ENCODE measurements at regions not wholly inside any gene's neighbourhood (a gene's known extent, or its start where the extent isn't known, plus 50 kb on each side); places are given as distances from the start of the nearest gene placed in this dataset.

DNA sequence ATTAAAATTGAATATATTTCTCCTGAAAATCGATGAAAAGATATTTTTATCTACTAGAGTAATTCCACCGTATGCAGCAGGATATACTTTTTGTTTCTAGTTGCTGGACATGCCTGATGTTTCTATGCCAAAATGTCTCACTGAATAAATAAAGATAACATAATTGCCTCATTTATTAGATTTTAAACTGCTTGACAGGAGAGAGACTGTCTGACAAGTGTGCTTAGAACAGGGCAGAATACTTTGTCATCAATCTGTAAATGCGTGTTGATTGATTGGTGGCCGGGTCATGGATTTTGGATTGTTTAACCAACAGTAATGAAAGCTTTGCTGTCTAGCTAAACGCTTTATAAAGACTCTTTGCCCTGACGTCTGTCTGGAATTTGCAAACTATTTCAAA is 339.0 kb downstream of the CHRM3 start:
- H3K18ac ChIP-seq (ENCODE audit: extremely low read depth, low read length), result no peak overlapping the region
- H3K23ac ChIP-seq (ENCODE audit: insufficient read length), result no peak overlapping the region
- no peaks in the 10 kb centered on the region for H3K79me2 ChIP-seq (ENCODE audit: control insufficient read depth in 1 of 2, insufficient read depth in 2 of 2, low read length in 2 of 2)
- H2BK12ac ChIP-seq (ENCODE audit: low read depth, low read length), result no peak overlapping the region
- DNase-seq (ENCODE audit: low read depth in 1 of 2, low spot score in 2 of 2), result no peak
- H2BK5ac ChIP-seq (ENCODE audit: low read depth, low read length), result no peak overlapping the region
- no peak overlapping the region for H3K56ac ChIP-seq (replicated peaks; ENCODE audit: insufficient read length, low read depth, low read length)
- no peak overlapping the region for H2BK120ac ChIP-seq (replicated peaks; ENCODE audit: low read depth, low read length)
- H3K79me1 ChIP-seq (ENCODE audit: low read depth, low read length), result no peaks in the 10 kb centered on the region
- H3K4ac ChIP-seq (replicated peaks; ENCODE audit: insufficient read length, low read depth, low read length), result no peak overlapping the region
- H4K91ac ChIP-seq (replicated peaks; ENCODE audit: insufficient read length, low read length), result no peak overlapping the region
- no peak overlapping the region for H3K4me3 ChIP-seq (ENCODE audit: extremely low read depth in 1 of 4, insufficient read depth in 2 of 4, low read depth in 3 of 4, low read length in 4 of 4)
- no peak overlapping the region for H2AK5ac ChIP-seq (ENCODE audit: low read depth, low read length)
- H3K36me3 ChIP-seq (ENCODE audit: control insufficient read depth in 2 of 4, insufficient read depth in 4 of 4, low read length in 3 of 4), result no peaks in the 10 kb centered on the region
- H3K4me1 ChIP-seq (replicated peaks in 1 of 4; ENCODE audit: control insufficient read depth in 3 of 4, insufficient read depth in 4 of 4, low read length in 3 of 4), result no peaks in the 10 kb centered on the region
- WGBS, 2 experiments (ENCODE audit: extremely low coverage in 1 of 2, insufficient coverage in 1 of 2, insufficient read length in 1 of 2, insufficient replicate concordance in 2 of 2, low coverage in 1 of 2, low lambda C conversion rate in 2 of 2, missing lambda C conversion rate in 1 of 2), result 87% methylated on average over 6 of the region's 6 CpGs; no CpG with 5 or more reads in 1 of the 2 experiments
- POLR2A ChIA-PET (ENCODE audit: partially characterized antibody), result no interaction called here
- no peak for FAIRE-seq
- H3K9me3 ChIP-seq (ENCODE audit: insufficient read depth in 2 of 2, low read depth in 1 of 2, low read length in 1 of 2), result no peaks in the 10 kb centered on the region
- H2BK20ac ChIP-seq (ENCODE audit: low read length), result no peak overlapping the region
- H3K4me2 ChIP-seq (ENCODE audit: insufficient read depth in 1 of 2, low read depth in 2 of 2, low read length in 2 of 2), result no peak overlapping the region
- no peaks in the 10 kb centered on the region for H3K27me3 ChIP-seq (replicated peaks in 1 of 4; ENCODE audit: control insufficient read depth in 3 of 4, extremely low read depth in 1 of 4, insufficient read depth in 3 of 4, low read length in 3 of 4)
- CTCF ChIA-PET (ENCODE audit: partially characterized antibody), result interaction anchor here (0.9 to 2.0 kb wide), 3 partner anchors 13 to 62 kb away, joined by 3 to 6 read pairs (median 3); no protein-coding TSS in a partner anchor
- no peak overlapping the region for H4K5ac ChIP-seq (ENCODE audit: insufficient read length, low read depth, low read length)
- no peak overlapping the region for H3K27ac ChIP-seq (ENCODE audit: low read depth, low read length)
- H3K14ac ChIP-seq (ENCODE audit: insufficient read length), result no peak overlapping the region
- no peak overlapping the region for H2BK15ac ChIP-seq (ENCODE audit: low read length)
- no peak overlapping the region for H3K9ac ChIP-seq (replicated peaks in 1 of 4; ENCODE audit: extremely low read depth in 1 of 4, low read depth in 3 of 4, low read length in 3 of 4)
- no peaks in the 10 kb centered on the region for H3K23me2 ChIP-seq (ENCODE audit: low read depth, low read length)
- H4K8ac ChIP-seq (ENCODE audit: extremely low read depth, insufficient read depth, low read length), result no peak overlapping the region
- no peak overlapping the region for H2AFZ ChIP-seq (ENCODE audit: low read length)
- H4K20me1 ChIP-seq (replicated peaks in 1 of 2; ENCODE audit: control insufficient read depth in 1 of 2, insufficient read depth in 2 of 2, low read length in 2 of 2), result no peaks in the 10 kb centered on the region
- TF ChIP-seq, protein P1, sequence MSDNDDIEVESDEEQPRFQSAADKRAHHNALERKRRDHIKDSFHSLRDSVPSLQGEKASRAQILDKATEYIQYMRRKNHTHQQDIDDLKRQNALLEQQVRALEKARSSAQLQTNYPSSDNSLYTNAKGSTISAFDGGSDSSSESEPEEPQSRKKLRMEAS (IDR thresholded peaks at IDR 0.05), result no peak
- TF ChIP-seq, protein P2, sequence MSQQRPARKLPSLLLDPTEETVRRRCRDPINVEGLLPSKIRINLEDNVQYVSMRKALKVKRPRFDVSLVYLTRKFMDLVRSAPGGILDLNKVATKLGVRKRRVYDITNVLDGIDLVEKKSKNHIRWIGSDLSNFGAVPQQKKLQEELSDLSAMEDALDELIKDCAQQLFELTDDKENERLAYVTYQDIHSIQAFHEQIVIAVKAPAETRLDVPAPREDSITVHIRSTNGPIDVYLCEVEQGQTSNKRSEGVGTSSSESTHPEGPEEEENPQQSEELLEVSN (IDR thresholded peaks at IDR 0.05), result no peak
- TF ChIP-seq EGR1 (IDR thresholded peaks at IDR 0.05; ENCODE audit: borderline replicate concordance, low read depth, low read length) (no peak), KDM4A (IDR thresholded peaks at IDR 0.05; ENCODE audit: low read depth, low read length, severe bottlenecking) (no peak), ASH2L (IDR thresholded peaks at IDR 0.05; ENCODE audit: low read length) (no peak), TBP (IDR thresholded peaks at IDR 0.05; ENCODE audit: low read depth, low read length) (no peak), TEAD4 (IDR thresholded peaks at IDR 0.05; ENCODE audit: low read depth, low read length) (no peak), HDAC2 (IDR thresholded peaks at IDR 0.05; ENCODE audit: borderline replicate concordance in 1 of 2, low read depth in 2 of 2, low read length in 2 of 2) (no peak), SIN3A (conservative IDR thresholded peaks at IDR 0.05 in 1 of 2, IDR thresholded peaks at IDR 0.05 in 1 of 2; ENCODE audit: low read depth in 1 of 2, low read length in 2 of 2) (no peak), KDM5A (IDR thresholded peaks at IDR 0.05; ENCODE audit: low read length) (no peak), CTBP2 (IDR thresholded peaks at IDR 0.05; ENCODE audit: borderline replicate concordance, insufficient read depth, insufficient read length, low read length) (no peak), BCL11A (IDR thresholded peaks at IDR 0.05; ENCODE audit: low read depth in 2 of 2, low read length in 2 of 2) (no peak), POU5F1 (IDR thresholded peaks at IDR 0.05; ENCODE audit: low read depth, low read length) (no peak), CHD2 (IDR thresholded peaks at IDR 0.05; ENCODE audit: low read length) (no peak)

Measured in H1 (cell line).